ENCODE measurements at regions not wholly inside any gene's neighbourhood (a gene's known extent, or its start where the extent isn't known, plus 50 kb on each side); places are given as distances from the start of the nearest gene placed in this dataset.

DNA sequence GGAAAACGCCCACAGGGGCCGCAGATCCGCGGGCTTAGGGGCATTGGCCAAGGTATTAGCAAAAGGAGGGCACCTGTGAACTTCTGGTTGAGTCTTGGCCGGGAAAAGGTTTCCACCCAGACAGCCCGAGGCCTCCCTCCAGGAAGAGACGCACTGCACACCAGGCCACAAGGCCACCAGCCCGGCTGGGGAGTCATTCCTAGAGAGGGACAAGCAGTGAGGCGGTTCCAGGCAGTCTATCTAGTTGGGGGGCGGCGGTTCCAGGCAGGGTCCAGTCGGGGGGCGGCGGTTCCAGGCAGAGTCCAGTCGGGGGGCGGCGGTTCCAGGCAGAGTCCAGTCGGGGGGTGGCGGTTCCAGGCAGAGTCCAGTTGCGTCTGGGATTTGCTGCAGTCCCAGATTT, 518.5 kb downstream of the GLRX3 start:
- H3K4me2 ChIP-seq (ENCODE audit: low read depth, low read length), result no peak overlapping the region
- DNase-seq (no peak), ATAC-seq (ENCODE audit: low read depth) (no peak)
- no peaks in the 10 kb centered on the region for H3K9me1 ChIP-seq (ENCODE audit: insufficient read depth, low read length)
- no peak overlapping the region for H2BK20ac ChIP-seq (ENCODE audit: low read depth, low read length)
- H2AFZ ChIP-seq (replicated peaks; ENCODE audit: low read length, poor library complexity), result no peak overlapping the region
- H3K18ac ChIP-seq (ENCODE audit: low read depth, low read length), result no peak overlapping the region
- H4K5ac ChIP-seq (ENCODE audit: low read depth, low read length), result no peak overlapping the region
- H3K4me1 ChIP-seq (ENCODE audit: control insufficient read depth, insufficient read depth, low read length), result no peaks in the 10 kb centered on the region
- POLR2A ChIA-PET (ENCODE audit: unreplicated experiment), result no interaction called here
- no peak overlapping the region for H2AK9ac ChIP-seq (replicated peaks; ENCODE audit: low read depth, low read length, poor library complexity)
- no peak overlapping the region for H2AK5ac ChIP-seq (ENCODE audit: low read depth, low read length)
- H2BK15ac ChIP-seq (ENCODE audit: low read depth, low read length), result no peak overlapping the region
- intact Hi-C loops (cut with micrococcal nuclease), result no loop called here
- dilution Hi-C loops (cut with HindIII; ENCODE audit: low sequenced_read_pairs, unreplicated experiment), result no loop called here
- no peak overlapping the region for H3K14ac ChIP-seq (replicated peaks; ENCODE audit: low read depth, low read length)
- CTCF ChIA-PET, result no interaction called here
- no peak overlapping the region for H2BK5ac ChIP-seq (ENCODE audit: low read depth, low read length, poor library complexity, severe bottlenecking)
- no peak overlapping the region for H4K91ac ChIP-seq (ENCODE audit: insufficient read depth, low read depth, low read length)
- H3K9me3 ChIP-seq (ENCODE audit: control insufficient read depth, insufficient read depth, low read length), result peaks cover 48% of the 10 kb centered on the region
- no peaks in the 10 kb centered on the region for H3K36me3 ChIP-seq (ENCODE audit: control insufficient read depth, insufficient read depth, low read length)
- no peak overlapping the region for H3K4me3 ChIP-seq (ENCODE audit: insufficient read depth, low read depth, low read length)
- H3K23ac ChIP-seq (ENCODE audit: low read depth, low read length), result no peak overlapping the region
- H2BK120ac ChIP-seq (ENCODE audit: low read depth, low read length), result no peak overlapping the region
- no peak overlapping the region for H3K9ac ChIP-seq (ENCODE audit: low read depth, low read length)
- BruUV-seq (replicated peaks), result no TSS peak
- H4K20me1 ChIP-seq (ENCODE audit: insufficient read depth, low read length), result no peaks in the 10 kb centered on the region
- H4K8ac ChIP-seq (ENCODE audit: low read depth in 2 of 2, low read length in 2 of 2), result no peak overlapping the region
- no peaks in the 10 kb centered on the region for H3K27me3 ChIP-seq (ENCODE audit: control insufficient read depth, insufficient read depth, low read length)
- in situ Hi-C loops (cut with MboI; ENCODE audit: low sequenced_read_pairs), result no loop called here
- no peak for TF ChIP-seq SMC3 (IDR thresholded peaks at IDR 0.05; ENCODE audit: low read depth, low read length)
- no peak for TF ChIP-seq NFE2L2 (IDR thresholded peaks at IDR 0.05; ENCODE audit: low read depth, low read length)
- no peak for TF ChIP-seq RAD21 (IDR thresholded peaks at IDR 0.05; ENCODE audit: low read length)
- no peak for TF ChIP-seq BHLHE40 (IDR thresholded peaks at IDR 0.05; ENCODE audit: low read depth, low read length)
- no peak for TF ChIP-seq CHD1 (IDR thresholded peaks at IDR 0.05; ENCODE audit: low read depth, low read length)
- no peak for TF ChIP-seq MXI1 (IDR thresholded peaks at IDR 0.05; ENCODE audit: borderline replicate concordance, low read depth, low read length)
- TF ChIP-seq, protein P1, sequence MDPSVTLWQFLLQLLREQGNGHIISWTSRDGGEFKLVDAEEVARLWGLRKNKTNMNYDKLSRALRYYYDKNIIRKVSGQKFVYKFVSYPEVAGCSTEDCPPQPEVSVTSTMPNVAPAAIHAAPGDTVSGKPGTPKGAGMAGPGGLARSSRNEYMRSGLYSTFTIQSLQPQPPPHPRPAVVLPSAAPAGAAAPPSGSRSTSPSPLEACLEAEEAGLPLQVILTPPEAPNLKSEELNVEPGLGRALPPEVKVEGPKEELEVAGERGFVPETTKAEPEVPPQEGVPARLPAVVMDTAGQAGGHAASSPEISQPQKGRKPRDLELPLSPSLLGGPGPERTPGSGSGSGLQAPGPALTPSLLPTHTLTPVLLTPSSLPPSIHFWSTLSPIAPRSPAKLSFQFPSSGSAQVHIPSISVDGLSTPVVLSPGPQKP (IDR thresholded peaks at IDR 0.05; ENCODE audit: borderline replicate concordance, low read depth, low read length), result no peak
- TF ChIP-seq, protein P2, sequence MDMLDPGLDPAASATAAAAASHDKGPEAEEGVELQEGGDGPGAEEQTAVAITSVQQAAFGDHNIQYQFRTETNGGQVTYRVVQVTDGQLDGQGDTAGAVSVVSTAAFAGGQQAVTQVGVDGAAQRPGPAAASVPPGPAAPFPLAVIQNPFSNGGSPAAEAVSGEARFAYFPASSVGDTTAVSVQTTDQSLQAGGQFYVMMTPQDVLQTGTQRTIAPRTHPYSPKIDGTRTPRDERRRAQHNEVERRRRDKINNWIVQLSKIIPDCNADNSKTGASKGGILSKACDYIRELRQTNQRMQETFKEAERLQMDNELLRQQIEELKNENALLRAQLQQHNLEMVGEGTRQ (IDR thresholded peaks at IDR 0.05; ENCODE audit: low read depth, low read length), result no peak
- TF ChIP-seq CEBPB (IDR thresholded peaks at IDR 0.05; ENCODE audit: low read depth, low read length), result no peak
- no peak for TF ChIP-seq RCOR1 (IDR thresholded peaks at IDR 0.05; ENCODE audit: insufficient replicate concordance, low read length)
- TF ChIP-seq RFX5 (IDR thresholded peaks at IDR 0.05; ENCODE audit: low read depth, low read length), result no peak
- TF ChIP-seq MAZ (IDR thresholded peaks at IDR 0.05; ENCODE audit: borderline replicate concordance, low read depth, low read length), result no peak
- TF ChIP-seq POLR2A (IDR thresholded peaks at IDR 0.05; ENCODE audit: low read depth, low read length), result no peak
- no peak for TF ChIP-seq MAFK (IDR thresholded peaks at IDR 0.05; ENCODE audit: low read depth, low read length)
- TF ChIP-seq FOS (IDR thresholded peaks at IDR 0.05; ENCODE audit: low read depth, low read length), result no peak
- TF ChIP-seq, protein P3, sequence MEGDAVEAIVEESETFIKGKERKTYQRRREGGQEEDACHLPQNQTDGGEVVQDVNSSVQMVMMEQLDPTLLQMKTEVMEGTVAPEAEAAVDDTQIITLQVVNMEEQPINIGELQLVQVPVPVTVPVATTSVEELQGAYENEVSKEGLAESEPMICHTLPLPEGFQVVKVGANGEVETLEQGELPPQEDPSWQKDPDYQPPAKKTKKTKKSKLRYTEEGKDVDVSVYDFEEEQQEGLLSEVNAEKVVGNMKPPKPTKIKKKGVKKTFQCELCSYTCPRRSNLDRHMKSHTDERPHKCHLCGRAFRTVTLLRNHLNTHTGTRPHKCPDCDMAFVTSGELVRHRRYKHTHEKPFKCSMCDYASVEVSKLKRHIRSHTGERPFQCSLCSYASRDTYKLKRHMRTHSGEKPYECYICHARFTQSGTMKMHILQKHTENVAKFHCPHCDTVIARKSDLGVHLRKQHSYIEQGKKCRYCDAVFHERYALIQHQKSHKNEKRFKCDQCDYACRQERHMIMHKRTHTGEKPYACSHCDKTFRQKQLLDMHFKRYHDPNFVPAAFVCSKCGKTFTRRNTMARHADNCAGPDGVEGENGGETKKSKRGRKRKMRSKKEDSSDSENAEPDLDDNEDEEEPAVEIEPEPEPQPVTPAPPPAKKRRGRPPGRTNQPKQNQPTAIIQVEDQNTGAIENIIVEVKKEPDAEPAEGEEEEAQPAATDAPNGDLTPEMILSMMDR (conservative IDR thresholded peaks at IDR 0.05; ENCODE audit: low read depth, low read length), result no peak
- no peaks in the 10 kb centered on the region for H3K79me1 ChIP-seq (ENCODE audit: low read depth in 1 of 2, low read length in 2 of 2)
- no peak overlapping the region for H3K4ac ChIP-seq (ENCODE audit: low read depth, low read length)
- no peak overlapping the region for H3K56ac ChIP-seq (ENCODE audit: extremely low read depth, insufficient read depth, low read length)
- no peak overlapping the region for H3K27ac ChIP-seq (ENCODE audit: insufficient read depth, low read length)
- WGBS, 2 experiments (ENCODE audit: extremely low coverage in 2 of 2, insufficient read length in 1 of 2), result 54% methylated on average over 9 of the region's 20 CpGs; no CpG with 5 or more reads in 1 of the 2 experiments
